ENCODE measurements at regions not wholly inside any gene's neighbourhood (a gene's known extent, or its start where the extent isn't known, plus 50 kb on each side); places are given as distances from the start of the nearest gene placed in this dataset.

- no peak overlapping the region for H3K4me3 Mint-ChIP-seq
- peaks cover 26% of the 10 kb centered on the region for H3K4me1 ChIP-seq (ENCODE audit: insufficient read depth)
- H3K36me3 ChIP-seq (ENCODE audit: insufficient read depth): no peaks in the 10 kb centered on the region
These were observed 57.2 kb upstream of the STEAP4 start for GRCh38 chr7:88363869-88364268.

DNA sequence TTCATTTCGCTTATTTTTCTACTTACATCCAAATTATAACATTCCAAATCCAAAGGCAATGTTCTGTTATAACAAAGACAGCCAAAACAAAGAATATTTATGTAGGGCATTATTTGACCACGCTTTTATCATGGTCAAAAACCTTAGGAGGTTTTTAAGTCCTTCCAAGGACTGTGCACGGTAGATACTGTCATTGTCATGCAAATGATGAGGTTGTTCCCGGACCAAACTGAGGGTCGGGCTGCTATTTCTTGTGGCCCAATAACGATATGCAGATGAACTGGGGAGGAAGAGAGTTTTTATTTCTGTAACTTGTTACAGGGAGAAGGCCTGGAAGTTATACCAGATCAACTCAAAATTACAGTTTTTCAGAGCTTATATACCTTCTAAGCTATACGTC, 56.6 kb upstream of the STEAP4 start:
- H3K9me3 Mint-ChIP-seq: no peaks in the 10 kb centered on the region; the same call in 2 of the 3 replicates
- ATAC-seq: no peak

More at GRCh38 chr7:88363869-88364268, 57.2 kb upstream of the STEAP4 start:
- Histone ChIP-seq H3F3A (replicated peaks; ENCODE audit: low read depth) (no peaks in the 10 kb centered on the region), H3K79me2 (replicated peaks; ENCODE audit: insufficient read depth) (no peaks in the 10 kb centered on the region), H4K20me1 (replicated peaks; ENCODE audit: insufficient read depth) (no peaks in the 10 kb centered on the region), H2AFZ (no peak overlapping the region), H3K27ac (ENCODE audit: low read depth) (no peak overlapping the region), H3K27me3 (ENCODE audit: insufficient read depth) (no peaks in the 10 kb centered on the region), H3K9me2 (ENCODE audit: insufficient read depth) (no peaks in the 10 kb centered on the region), H3K4me3 (no peak overlapping the region), H3K4me2 (peak overlapping the region; percentile 58)
- Mint-ChIP-seq H3K36me3 (ENCODE audit: low read depth) (peaks cover 3% of the 10 kb centered on the region; the same call in 1 of the 3 replicates), H3K4me1 (peaks cover 49% of the 10 kb centered on the region), H3K27ac (no peak overlapping the region), H3K27me3 (ENCODE audit: insufficient read depth, low read depth, poor library complexity) (no peaks in the 10 kb centered on the region), H3K9me3 (no peaks in the 10 kb centered on the region; the same call in 2 of the 3 replicates)
- ATAC-seq: no peak
- DNase-seq (ENCODE audit: low spot score): no peak
- TF ChIP-seq POLR2AphosphoS5 (IDR thresholded peaks at IDR 0.05; ENCODE audit: low read depth): no peak

More for the DNA sequence above, 56.6 kb upstream of the STEAP4 start:
- Histone ChIP-seq H3K79me2 (replicated peaks; ENCODE audit: insufficient read depth) (no peaks in the 10 kb centered on the region), H3F3A (replicated peaks; ENCODE audit: low read depth) (no peaks in the 10 kb centered on the region), H3K4me3 (no peak overlapping the region), H3K9me2 (ENCODE audit: insufficient read depth) (no peaks in the 10 kb centered on the region), H2AFZ (no peak overlapping the region), H3K27ac (ENCODE audit: low read depth) (no peak overlapping the region), H3K4me1 (ENCODE audit: insufficient read depth) (peaks cover 26% of the 10 kb centered on the region), H3K4me2 (no peak overlapping the region), H3K27me3 (ENCODE audit: insufficient read depth) (no peaks in the 10 kb centered on the region), H4K20me1 (replicated peaks; ENCODE audit: insufficient read depth) (no peaks in the 10 kb centered on the region), H3K36me3 (ENCODE audit: insufficient read depth) (no peaks in the 10 kb centered on the region)
- Mint-ChIP-seq H3K4me1 (peaks cover 49% of the 10 kb centered on the region), H3K27me3 (ENCODE audit: insufficient read depth, low read depth, poor library complexity) (no peaks in the 10 kb centered on the region), H3K4me3 (no peak overlapping the region), H3K36me3 (ENCODE audit: low read depth) (peaks cover 3% of the 10 kb centered on the region; the same call in 1 of the 3 replicates), H3K27ac (no peak overlapping the region)
- no peak for TF ChIP-seq CREB1 (CRISPR knock-in tag; IDR thresholded peaks at IDR 0.05; ENCODE audit: low read depth)
- no peak for TF ChIP-seq JUNB (IDR thresholded peaks at IDR 0.05; ENCODE audit: unreplicated experiment)
- TF ChIP-seq, protein P1, sequence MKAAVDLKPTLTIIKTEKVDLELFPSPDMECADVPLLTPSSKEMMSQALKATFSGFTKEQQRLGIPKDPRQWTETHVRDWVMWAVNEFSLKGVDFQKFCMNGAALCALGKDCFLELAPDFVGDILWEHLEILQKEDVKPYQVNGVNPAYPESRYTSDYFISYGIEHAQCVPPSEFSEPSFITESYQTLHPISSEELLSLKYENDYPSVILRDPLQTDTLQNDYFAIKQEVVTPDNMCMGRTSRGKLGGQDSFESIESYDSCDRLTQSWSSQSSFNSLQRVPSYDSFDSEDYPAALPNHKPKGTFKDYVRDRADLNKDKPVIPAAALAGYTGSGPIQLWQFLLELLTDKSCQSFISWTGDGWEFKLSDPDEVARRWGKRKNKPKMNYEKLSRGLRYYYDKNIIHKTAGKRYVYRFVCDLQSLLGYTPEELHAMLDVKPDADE (IDR thresholded peaks at IDR 0.05): no peak
- TF ChIP-seq POLR2AphosphoS5 (IDR thresholded peaks at IDR 0.05; ENCODE audit: low read depth): no peak
- no peak for TF ChIP-seq ZNF114 (CRISPR knock-in tag; IDR thresholded peaks at IDR 0.05)
- no peak for TF ChIP-seq CTCF (conservative IDR thresholded peaks at IDR 0.05; ENCODE audit: low read depth in 2 of 2)
- no peak for TF ChIP-seq ZNF462 (CRISPR knock-in tag; IDR thresholded peaks at IDR 0.05)
- no peak for TF ChIP-seq ZNF331 (CRISPR knock-in tag; IDR thresholded peaks at IDR 0.05; ENCODE audit: low read depth)
- TF ChIP-seq EZH2phosphoT487 (IDR thresholded peaks at IDR 0.05; ENCODE audit: unreplicated experiment): no peak
- no peak for TF ChIP-seq STAT1 (IDR thresholded peaks at IDR 0.05; ENCODE audit: unreplicated experiment)
- peak; percentile 18 for DNase-seq (ENCODE audit: low spot score)
